PC-9 (cell line): ENCODE measurements at regions not wholly inside any gene's neighbourhood (a gene's known extent, or its start where the extent isn't known, plus 50 kb on each side); places are given as distances from the start of the nearest gene placed in this dataset.

ENCODE experiments used
- CTCF ChIP-seq: fragments of 200-600 bp; sonication (generic); conservative IDR thresholded peaks from 2 replicates; pipeline ENCODE4 v1.6.1; 2017; ENCODE audit warnings: mixed run types, antibody characterized with exemption, mild to moderate bottlenecking, moderate library complexity
- EZH2 ChIP-seq: fragments of 200-600 bp; sonication (generic); IDR thresholded peaks from 2 replicates; pipeline ENCODE4 v1.8.0; 2017; ENCODE audit warnings: antibody characterized with exemption, low read depth

GRCh38 chr9:88221105-88221504, 82.8 kb upstream of the SPATA31C2 start:
- no peak for TF ChIP-seq CTCF
- TF ChIP-seq EZH2: no peak
